ENCODE measurements at regions not wholly inside any gene's neighbourhood (a gene's known extent, or its start where the extent isn't known, plus 50 kb on each side); places are given as distances from the start of the nearest gene placed in this dataset.
"Not testable (repeated sequence)": the region's sequence is repeated elsewhere in the genome, so short reads cannot be mapped to it uniquely, and the experiment has no call there.

DNA sequence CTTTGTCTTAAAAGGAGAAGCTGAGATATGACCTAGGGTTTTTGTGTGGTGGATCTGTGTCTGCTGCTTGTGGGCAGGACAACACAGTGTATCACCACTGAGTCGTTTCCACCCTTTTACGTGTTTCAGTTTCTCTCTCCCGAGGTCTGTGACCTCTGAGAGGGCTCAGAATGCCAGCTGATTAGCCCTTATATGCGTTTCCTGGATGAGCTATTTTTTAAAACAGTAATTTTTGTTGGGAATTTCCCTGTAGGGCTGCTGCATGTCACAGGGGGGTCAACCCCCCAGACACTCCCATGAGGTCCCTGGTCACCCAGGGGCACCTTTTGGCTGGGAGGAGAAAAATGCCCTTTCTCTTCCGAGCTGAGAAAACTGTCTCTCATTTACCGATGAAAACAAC is 170.4 kb upstream of the CASK start:
- no peak for FAIRE-seq

- no peak for FAIRE-seq
Observed at GRCh38 chrX:42090395-42090794, 167.0 kb upstream of the CASK start.

- no peak for FAIRE-seq
Observed at GRCh38 chrX:42089031-42089430, 165.7 kb upstream of the CASK start.

DNA sequence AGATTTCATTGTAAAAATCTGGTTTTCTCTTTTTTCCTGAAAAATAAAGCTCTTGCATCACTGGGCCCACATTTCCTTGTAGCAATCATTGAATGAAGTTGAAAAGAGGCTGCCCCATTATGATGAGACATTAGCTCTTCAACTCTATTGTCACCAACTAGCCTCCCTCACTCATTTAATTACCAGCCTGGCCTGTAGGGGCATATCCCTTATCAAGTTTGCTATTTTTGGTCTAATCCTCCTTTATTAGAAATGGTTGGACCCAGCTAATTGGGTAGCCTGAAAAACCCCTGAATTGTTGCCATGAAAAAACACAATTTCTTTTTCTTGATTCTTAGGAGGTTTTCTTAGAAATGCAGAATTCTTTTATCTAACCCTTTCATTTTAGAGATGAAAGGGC is 164.6 kb upstream of the CASK start:
- FAIRE-seq: no peak

DNA sequence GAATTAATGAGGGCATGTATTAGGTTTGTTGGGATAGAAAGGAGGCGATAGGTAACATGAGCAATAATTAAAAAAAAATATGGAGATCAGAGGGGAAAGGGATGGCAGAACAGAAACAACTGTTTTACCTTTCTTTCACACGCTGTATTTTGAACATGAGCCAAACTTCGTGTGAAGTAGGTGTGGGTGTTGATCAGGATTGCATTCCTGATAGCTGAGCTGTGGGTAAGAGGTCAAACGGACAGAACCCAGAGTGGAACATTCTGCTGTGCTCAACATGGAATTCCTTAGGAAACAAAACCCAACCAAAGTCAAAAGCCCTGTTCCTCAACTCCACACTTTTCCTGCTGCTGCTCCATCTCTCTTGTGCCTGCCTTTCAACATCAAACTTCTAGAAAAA is 162.5 kb upstream of the CASK start:
- FAIRE-seq: no peak

GRCh38 chrX:42079968-42080367 is 156.6 kb upstream of the CASK start:
- FAIRE-seq: no peak

DNA sequence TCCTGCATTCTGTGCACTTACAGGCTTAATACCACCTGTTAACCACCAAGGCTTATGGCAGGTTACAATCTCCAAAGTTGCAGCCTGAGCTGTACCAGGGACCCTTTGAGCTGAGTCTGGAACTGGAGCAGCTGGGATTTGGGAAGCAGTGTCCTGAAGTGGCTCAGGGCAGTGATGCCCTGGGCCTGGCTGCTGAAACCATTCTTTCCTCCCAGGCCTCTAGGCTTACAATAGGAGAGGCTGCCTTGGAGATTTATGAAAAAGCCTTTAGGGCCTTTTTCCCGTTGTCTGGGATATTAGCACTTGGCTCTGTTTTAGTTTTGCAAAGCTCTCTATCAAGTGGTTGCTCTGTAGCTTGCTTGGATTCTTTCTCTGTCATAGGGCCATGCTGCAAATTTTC is 154.3 kb upstream of the CASK start:
- FAIRE-seq: no peak

DNA sequence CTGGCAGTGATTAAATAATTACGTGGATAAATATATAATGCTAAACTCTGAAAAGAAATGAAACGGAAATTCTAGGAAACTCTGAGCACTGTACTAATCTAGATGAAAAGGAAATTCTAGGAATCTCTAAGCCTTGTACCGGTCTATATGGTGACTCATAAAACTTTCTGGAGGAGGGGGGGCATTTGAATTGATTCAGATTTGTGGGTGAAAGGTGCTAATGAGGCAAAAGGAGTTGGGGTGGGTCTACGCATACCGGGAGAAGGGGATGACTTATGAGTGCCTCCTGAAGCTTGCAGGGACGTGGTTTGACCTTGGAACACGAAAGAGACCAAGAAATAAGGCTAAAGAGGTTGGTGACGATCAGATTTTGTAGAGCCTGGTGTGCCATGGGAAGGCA is 151.7 kb upstream of the CASK start:
- no peak for FAIRE-seq

DNA sequence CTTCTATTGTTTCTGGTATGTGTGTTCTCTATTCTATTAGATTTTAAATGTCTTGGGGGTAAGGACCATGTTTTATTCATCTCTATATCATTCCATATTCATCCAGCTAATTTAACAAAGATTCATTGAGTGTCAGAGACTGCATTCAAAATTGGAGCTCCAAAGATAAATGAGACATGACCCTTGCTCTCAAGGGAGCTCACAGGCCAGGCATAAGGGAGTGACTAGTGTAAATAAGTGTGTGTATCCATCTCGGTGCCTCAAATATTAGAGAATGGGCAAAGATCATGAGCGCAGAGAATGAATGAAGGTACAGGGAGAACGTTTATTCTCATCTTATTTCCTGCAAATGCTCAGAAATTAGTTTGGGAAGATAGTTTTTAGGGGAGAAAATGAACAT is 150.1 kb upstream of the CASK start:
- no peak for FAIRE-seq

DNA sequence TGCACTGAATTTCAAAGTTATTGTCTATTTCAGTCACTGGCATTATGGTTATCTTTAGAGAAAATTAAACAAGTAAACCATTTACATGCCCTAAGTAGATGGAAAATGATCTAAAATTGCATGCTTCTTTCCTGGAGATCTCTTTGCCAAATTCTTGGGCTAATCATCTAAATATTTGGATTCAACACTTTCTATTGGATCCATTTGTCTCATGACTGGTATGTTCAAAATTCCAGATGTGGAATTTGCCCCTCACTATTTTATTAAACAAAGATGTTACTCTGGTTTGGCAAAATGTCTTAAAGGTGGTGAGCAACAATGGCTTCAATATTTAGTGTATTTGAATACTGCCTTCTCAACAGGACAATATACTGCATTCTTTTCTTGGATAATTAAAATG is 147.5 kb upstream of the CASK start:
- no peak for FAIRE-seq

DNA sequence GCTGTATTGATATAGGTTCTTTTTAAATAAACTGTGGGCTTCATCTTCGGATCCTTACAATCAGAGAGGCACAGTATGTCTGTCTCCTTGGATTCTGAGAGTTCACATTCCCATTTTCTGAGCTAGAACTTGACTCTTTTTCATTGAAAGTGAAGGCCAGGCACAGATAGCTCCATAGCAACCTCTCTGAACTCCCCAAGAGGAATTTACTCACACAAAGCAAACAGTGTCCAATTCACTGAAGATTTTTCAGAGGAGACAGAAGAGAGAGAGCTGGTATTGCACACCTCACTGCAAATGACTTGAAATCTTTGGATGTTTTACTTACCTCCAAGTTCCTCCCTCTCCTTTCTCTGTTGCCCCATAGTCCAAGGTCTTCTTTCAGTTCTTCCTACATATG is 130.9 kb upstream of the CASK start:
- no peak for FAIRE-seq

- FAIRE-seq: no peak
Observed at GRCh38 chrX:42050345-42050744, 127.0 kb upstream of the CASK start.

- no peak for FAIRE-seq
Observed at GRCh38 chrX:42047886-42048285, 124.5 kb upstream of the CASK start.

- no peak for FAIRE-seq
Observed at GRCh38 chrX:42028109-42028508, 104.8 kb upstream of the CASK start.

DNA sequence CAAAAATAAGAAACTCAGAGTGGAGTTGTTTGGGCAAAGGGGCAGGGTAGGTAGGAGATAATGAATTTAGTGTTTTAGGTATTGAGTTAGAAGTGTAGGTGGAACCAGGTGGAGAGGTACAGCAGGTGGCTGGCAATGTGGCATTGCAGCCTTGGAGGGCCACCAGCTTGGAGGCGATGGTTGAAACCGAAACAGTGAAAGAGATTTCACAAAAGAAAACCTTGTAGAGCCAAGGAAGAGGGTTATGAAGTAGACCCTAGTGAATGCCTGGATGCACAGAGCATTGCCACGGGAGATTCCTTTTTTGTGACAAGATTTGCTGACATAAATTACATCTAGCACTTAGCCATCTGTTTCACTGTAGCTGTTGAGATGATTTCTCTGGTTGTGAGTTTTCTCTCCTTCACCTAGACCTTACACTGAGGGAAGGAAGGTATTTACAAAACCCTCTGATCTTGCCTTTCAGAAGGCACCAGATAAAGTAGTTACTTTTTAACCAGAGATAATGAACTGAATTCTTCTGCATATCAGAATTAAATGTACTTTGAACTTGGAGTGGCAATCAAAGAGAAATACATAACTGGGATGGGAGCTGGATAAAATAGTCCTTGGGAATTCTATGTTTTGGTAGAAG is 104.1 kb upstream of the CASK start:
- FAIRE-seq: peak; percentile 27

GRCh38 chrX:42025861-42026260 is 102.5 kb upstream of the CASK start:
- FAIRE-seq: no peak

- no peak for FAIRE-seq
Observed at GRCh38 chrX:42023122-42023521, 99.8 kb upstream of the CASK start.

GRCh38 chrX:42022158-42022557 is 98.8 kb upstream of the CASK start:
- FAIRE-seq: no peak

DNA sequence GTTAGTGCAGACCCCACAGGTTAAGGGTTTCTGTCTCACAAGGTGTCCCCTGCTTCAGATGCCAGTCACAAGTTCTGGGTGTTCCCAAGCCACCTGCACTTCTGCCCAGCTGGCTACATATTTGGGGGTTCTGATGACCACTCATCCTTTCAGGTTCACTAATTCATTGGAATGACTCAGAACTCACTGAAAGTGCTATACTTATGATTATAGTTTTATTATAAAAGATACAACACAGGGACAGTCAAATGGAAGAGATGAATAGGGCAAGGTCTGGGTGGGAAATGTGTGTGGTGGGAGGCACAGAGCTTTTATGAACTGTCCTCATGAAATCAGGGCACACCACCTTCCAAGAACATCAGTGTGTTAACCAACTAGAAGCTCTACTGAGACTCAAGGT is 97.7 kb upstream of the CASK start:
- FAIRE-seq: no peak

DNA sequence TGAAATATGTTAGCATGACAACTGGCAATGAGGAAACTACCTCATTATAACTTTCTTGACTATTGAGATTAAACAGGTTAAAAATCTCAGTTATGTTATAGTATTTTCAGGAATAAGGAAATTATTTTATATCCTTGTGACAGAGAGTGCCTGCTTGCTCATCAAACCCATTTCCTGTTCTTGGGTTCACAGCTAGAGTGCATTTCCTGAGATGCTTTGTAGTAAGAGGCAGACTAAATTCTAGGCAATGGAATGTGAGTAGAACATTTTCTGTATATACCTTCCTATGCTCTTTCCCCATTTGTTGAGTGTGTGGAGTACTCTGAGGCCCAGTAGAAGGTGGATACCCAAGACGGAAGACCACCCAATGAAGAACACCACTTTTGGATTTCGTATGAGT is 96.9 kb upstream of the CASK start:
- FAIRE-seq: no peak

GRCh38 chrX:42017971-42018370 is 94.6 kb upstream of the CASK start:
- no peak for FAIRE-seq

DNA sequence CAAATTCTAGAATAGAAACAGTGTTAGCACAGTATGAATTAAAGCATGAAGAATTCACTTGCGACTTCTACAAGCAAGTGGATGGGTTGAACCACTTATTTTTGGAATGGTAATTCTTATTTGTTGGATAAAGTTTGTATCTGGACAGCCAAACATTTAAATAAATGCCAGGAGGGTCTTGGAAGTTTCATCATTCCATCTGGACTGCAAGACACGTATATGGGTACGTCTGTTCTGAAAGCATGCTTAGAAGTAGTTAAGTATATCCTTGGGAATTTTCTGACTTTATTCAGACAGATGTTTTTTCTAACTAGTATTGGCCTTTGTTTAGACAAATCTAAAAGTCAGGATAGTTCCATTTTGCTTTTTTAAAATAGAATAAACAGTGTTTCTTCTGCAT is 77.5 kb upstream of the CASK start:
- no peak for FAIRE-seq

- no peak for FAIRE-seq
Observed at GRCh38 chrX:41984628-41985027, 61.3 kb upstream of the CASK start.

DNA sequence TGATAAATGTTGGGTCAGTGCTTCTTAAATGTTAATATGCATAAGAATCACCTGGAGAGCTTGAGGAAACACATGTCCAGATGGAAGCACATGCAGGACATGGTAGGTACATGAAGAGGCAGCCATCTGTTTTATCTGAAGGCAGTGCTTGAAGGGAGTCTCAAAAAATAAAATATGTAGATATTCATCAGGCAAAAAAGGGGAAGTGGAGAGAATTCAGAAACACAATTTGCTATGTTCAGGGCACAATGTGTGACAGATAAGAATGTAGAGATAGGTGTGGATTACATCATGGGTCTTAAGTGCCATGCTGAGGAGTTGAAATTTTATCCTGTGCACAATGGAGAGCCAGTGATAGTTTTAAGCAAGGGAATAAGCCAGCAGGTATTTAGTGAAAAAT is 59.6 kb upstream of the CASK start:
- no peak for FAIRE-seq

- FAIRE-seq: no peak
Observed at GRCh38 chrX:41981481-41982013, 58.2 kb upstream of the CASK start.

GRCh38 chrX:41974677-41975076 is 51.3 kb upstream of the CASK start:
- not testable (repeated sequence) for FAIRE-seq

All from islet of Langerhans (tissue), 1 donor.